Left colon (tissue), 2 donors: ENCODE measurements at regions not wholly inside any gene's neighbourhood (a gene's known extent, or its start where the extent isn't known, plus 50 kb on each side); places are given as distances from the start of the nearest gene placed in this dataset.

Source experiments
- ATAC-seq: fragments of 200-7000 bp; cut with Tn5 transposase; one replicate; pipeline ENCODE4 v1.9.1; 2020; ENCODE audit warnings: mild to moderate bottlenecking, moderate library complexity
- DNase-seq, 2 donors: peaks; one replicate each; pipeline ENCODE4 v3.0.0-alpha.2; 2020
- intact Hi-C, 2 donors: fragments of 100-400 bp; cut with DNase I in 1 of 2; cut with micrococcal nuclease in 1 of 2; formaldehyde crosslinking; loops; one replicate each; pipeline versions ENCODE4 v1.11.2 to v1.14.0; 2022; cut with DNase I, micrococcal nuclease
- donor health status: DM: no; HTN: no; CAD: no.
- donor health status: DM: yes; HTN: yes; CAD: no.

DNA sequence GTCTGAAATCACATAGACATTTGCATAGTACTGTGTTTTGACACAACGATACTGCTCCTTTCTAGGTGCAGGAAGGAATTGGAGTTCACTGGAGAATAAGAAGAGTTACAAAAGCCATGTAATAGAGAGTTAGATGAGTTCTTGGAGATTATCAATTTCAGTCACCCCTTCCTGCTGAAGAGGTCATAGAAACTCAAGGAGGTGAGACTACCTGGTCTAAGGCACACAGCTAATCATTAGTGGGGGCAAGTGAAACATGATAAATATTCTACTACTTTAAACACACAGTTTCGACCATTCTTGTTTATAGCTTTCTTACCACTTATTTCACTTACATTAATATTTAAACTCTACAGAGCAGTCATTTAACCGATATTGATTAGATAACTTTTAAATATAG, 286.9 kb upstream of the NXPH2 start:
- DNase-seq (no peak), ATAC-seq (no peak)
- intact Hi-C loops: no loop called here

- DNase-seq (no peak), ATAC-seq (no peak)
- intact Hi-C loops: no loop called here
Observed at GRCh38 chr2:139064159-139064558, 284.0 kb upstream of the NXPH2 start.

DNA sequence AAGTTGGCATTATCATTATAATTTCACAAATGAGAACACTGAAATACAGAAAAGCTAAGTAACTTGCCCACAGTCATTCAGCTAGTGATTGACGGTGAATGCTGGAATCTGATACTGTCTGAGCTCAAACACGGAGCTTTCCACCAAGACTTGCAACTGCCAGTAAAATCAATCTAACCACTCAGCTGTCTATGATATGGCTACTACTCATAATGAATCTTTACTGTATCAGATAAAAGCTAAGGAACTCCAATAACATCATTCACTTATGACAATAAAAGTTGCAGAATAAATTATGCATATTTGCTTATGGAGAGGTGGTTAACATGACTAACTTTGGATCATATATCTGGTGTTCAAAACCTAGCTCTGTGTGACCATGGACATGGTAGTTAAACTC, 279.4 kb upstream of the NXPH2 start:
- no peak for ATAC-seq
- intact Hi-C loops: no loop called here
- no peak for DNase-seq

DNA sequence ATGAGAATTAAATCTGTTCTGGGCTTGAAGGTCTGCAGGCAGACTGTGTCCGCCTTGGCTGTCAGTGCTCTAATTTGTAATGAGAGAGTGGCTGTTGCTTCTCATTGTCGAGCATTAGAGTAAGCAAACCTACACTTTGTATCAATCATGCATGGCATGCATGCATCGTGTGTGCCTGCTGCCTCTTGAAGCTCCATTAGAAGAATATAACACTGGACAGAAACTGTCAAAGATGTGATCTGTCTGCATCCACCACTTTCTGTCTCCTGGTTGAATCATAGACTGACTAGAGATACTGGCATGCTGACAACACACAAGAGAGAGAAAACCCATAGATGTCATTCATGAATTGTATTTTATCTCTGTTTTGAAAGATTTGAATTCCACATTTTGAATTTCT, 275.0 kb upstream of the NXPH2 start:
- ATAC-seq (no peak), DNase-seq (no peak)
- intact Hi-C loops: no loop called here

GRCh38 chr2:139048017-139048416, 267.8 kb upstream of the NXPH2 start:
- DNase-seq (no peak), ATAC-seq (no peak)
- intact Hi-C loops: no loop called here

DNA sequence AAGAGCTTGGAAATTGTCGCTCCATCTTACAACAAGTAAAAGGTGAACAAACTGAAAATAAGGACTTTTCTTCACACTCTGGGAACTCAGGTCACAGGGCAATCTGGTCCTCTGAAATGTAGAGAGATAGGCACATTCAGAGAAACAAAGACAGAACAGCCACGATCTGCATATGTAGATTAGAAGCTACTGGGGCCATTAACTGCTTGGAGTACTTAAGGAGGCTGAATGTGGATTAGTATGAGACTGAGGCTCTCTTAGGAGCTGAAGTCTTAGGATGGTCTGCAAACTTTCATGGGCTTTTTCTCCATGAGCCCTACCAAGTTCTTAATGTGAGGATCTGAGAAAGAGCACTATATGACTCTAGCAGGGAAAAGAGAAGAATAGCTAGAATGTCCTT, 265.3 kb upstream of the NXPH2 start:
- DNase-seq (no peak), ATAC-seq (no peak)
- intact Hi-C loops: no loop called here

GRCh38 chr2:139034064-139034463, 253.9 kb upstream of the NXPH2 start:
- ATAC-seq (no peak), DNase-seq (no peak)
- intact Hi-C loops: no loop called here

DNA sequence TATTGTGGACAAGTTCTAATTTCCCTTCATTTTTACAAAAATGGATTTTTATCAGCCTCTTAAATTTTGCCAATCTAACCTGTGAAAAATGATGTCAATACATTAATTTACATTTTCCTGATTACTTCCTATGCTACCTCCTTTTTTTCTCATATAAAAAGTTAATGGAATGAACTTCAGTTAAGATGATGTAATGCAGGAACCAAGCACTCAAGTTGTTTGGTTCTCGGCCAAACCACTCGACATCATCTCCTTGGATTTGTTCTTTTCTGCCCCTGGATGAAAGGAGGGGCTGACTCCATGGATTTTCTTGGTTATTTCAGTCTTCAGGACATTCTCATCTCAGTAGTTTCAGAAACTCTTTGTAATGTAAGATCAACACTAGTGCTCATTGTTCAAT, 253.1 kb upstream of the NXPH2 start:
- intact Hi-C loops: no loop called here
- ATAC-seq (no peak), DNase-seq (no peak)

DNA sequence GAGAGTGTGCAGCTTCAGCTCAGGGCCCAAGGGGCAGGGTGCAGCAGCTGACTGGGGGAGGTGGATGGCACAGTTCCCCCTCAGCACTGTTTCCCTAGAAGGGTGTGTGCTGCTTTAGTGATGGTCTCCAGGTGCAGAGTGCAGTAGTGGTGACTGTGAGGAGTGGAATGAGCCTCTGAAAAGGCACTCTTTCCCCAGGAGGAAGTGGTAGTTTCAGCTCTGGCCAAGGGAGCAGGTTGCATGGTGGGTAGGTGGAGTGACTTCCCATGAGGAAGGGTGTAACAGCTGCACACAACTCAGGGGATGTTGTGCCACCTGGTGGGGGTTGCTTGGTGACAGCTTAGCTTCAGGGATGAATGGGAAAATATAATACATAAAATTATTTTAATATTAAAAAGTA, 251.5 kb upstream of the NXPH2 start:
- intact Hi-C loops: no loop called here
- ATAC-seq (no peak), DNase-seq (no peak)

GRCh38 chr2:139020287-139020686, 240.1 kb upstream of the NXPH2 start:
- intact Hi-C loops: no loop called here
- ATAC-seq (no peak), DNase-seq (no peak)

GRCh38 chr2:139018252-139018651, 238.1 kb upstream of the NXPH2 start:
- ATAC-seq (no peak), DNase-seq (no peak)
- intact Hi-C loops: no loop called here

DNA sequence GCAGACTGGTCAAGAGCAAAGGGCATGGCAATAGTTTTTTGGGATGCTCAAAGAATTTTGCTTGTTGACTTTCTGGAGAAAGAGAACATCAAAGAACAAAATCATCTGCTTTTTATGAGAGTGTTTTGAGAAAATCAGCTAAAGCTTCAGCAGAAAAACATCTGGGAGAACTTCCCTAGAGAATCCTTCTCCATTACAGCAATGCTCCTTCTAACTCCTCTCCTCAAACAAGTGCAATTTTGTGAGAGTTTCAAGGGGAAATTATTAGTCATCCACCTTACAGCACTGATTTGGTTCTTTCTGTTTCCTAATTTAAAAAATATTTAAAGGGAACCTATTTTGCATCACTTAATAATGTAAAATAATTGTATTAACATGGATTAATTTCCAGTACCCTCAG, 226.9 kb upstream of the NXPH2 start:
- no peak for ATAC-seq
- intact Hi-C loops: no loop called here
- no peak for DNase-seq

DNA sequence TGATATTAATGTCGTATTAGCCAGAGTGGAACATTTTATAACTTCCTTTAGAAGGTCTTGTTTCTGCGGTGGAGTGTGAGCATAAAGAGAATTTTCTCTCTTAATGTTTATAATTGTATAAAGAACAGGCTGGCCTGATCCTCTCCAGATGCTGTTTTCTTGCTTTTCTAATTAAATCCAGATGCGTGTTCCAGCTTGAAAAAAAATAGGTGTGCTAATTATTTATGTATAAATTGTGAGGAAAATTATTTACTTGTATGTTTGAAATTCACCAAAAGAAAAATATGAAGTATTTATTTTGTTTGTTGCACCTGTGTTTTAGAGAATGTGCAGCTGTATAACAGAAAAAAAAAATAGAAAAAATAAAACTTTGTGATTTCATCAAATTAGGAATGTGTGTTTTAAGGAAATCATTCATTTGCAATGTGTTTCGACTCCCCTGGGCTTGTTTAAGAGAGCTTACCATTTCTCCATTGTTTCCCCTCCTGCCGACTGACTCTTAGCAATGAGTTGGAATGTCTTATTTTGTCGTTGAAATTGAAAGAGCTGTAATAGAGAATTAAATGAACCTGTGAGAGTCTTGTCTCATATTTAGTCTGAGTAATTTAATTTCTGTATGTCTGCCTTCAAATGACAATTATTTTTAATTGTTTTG, 220.1 kb upstream of the NXPH2 start:
- intact Hi-C loops: no loop called here
- ATAC-seq (no peak), DNase-seq (no peak)

DNA sequence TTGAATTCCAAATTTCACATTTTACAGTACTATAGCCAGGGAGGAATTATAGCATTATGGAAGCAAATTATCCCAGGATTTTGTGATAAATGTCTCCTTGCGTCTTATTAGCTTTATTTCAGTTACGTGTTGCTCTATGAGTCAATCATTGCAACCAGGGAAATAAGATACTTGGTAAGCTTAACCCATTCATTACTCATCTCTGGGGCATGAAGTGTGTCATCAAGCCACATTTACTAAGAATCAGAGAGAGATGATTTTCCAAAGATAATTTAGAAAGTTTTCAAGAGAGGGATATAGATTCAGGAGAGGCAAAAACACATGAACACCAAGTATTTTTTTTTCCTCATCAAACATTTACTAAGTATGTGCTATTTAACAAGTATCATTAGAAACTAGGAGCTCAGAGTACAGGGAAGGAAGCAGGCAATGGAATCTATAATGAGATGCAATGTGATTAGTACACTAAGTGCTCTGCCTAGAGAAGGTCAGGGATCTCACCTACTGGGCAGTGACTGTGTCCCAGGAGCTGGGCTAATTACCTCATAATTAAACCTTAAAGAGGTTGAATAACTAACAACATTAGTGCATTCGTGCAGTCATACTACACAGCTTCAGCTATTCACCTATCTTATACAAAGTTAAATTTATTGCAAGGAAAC, 217.8 kb upstream of the NXPH2 start:
- intact Hi-C loops: no loop called here
- no peak for DNase-seq
- no peak for ATAC-seq

- intact Hi-C loops: no loop called here
- ATAC-seq: no peak
- DNase-seq: no peak
Observed at GRCh38 chr2:138997346-138997745, 217.2 kb upstream of the NXPH2 start.

GRCh38 chr2:138994502-138994901, 214.3 kb upstream of the NXPH2 start:
- DNase-seq (no peak), ATAC-seq (no peak)
- intact Hi-C loops: no loop called here

DNA sequence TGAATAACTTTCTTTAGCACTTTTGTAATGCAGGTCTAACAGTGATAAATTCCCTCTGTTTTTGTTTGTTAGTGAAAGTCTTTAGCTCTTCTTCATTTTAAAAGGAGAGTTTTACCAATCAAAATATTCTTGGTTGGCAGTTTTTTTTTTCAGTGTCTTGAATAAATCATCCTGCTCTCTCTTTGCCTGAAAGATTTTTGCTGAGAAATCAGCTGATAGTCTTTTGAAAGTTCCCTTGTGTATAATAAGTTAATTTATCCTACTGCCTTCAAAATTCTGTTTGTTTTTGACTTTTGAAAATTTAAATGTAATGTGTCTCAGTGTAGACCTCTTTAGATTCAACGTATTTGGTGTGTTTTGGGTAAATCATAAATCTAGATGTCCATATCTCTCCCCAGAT, 205.7 kb upstream of the NXPH2 start:
- intact Hi-C loops: no loop called here
- ATAC-seq (no peak), DNase-seq (no peak)

GRCh38 chr2:138979131-138979785, 199.1 kb upstream of the NXPH2 start:
- ATAC-seq (no peak), DNase-seq (no peak)
- intact Hi-C loops: no loop called here

- ATAC-seq: no peak
- no peak for DNase-seq
- intact Hi-C loops: no loop called here
Observed at GRCh38 chr2:138974651-138975050, 194.5 kb upstream of the NXPH2 start.

GRCh38 chr2:138964418-138964817, 184.2 kb upstream of the NXPH2 start:
- ATAC-seq: no peak
- intact Hi-C loops: no loop called here

DNA sequence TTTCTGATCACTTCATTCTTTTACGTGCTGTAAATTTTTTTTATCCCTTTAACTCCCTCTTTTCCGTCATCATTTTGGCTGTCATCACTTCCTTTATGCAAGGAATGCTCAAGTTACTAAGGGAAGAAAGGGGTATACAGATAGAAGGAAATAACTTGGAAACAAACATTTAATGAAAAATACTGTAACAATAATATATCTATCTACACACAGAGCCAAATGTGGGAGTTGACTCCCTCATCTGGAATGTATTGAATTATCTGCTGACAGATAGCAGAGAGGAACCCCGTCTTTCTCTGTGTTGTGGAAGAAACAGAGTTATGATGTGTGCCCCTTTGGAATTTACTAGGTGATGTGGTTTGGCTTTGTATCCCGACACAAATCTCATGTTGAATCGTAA, 182.5 kb upstream of the NXPH2 start:
- no peak for ATAC-seq
- intact Hi-C loops: no loop called here

More at GRCh38 chr2:138964418-138964817, 184.2 kb upstream of the NXPH2 start:
- no peak for DNase-seq

More for the DNA sequence above, 182.5 kb upstream of the NXPH2 start:
- DNase-seq: no peak
